ENCODE measurements at regions not wholly inside any gene's neighbourhood (a gene's known extent, or its start where the extent isn't known, plus 50 kb on each side); places are given as distances from the start of the nearest gene placed in this dataset.
"Not testable (repeated sequence)": the region's sequence is repeated elsewhere in the genome, so short reads cannot be mapped to it uniquely, and the experiment has no call there.

DNA sequence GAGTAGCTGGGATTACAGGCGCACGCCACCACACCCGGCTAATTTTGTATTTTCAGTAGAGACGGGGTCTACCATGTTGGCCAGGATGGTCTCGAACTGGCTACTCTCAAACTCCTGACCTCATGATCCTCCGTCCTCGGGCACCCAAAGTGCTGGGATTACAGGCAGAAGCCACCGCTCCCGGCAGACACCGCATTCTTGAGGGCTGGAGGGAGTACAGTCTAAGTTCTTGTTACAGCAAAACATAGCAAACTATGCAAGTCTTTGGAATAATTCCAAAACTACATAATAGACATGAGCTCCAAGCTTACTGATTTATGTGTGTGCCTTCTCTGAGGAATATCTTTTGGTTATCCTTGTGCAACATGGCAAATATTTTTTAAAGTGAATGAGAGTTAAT lies 299.1 kb upstream of the ZNF658 start:
- H3K27ac ChIP-seq; POLR2A ChIA-PET; DNase-seq (ENCODE audit: low read depth in 1 of 2, low spot score in 1 of 2); H3K4me1 ChIP-seq; ATAC-seq; H3K4me2 ChIP-seq; H3K9me3 ChIP-seq; H3K4me3 ChIP-seq; CTCF ChIA-PET; FAIRE-seq: not testable (repeated sequence)
- 74% methylated on average over 10 of the region's 10 CpGs for WGBS (ENCODE audit: missing lambda C conversion rate)

DNA sequence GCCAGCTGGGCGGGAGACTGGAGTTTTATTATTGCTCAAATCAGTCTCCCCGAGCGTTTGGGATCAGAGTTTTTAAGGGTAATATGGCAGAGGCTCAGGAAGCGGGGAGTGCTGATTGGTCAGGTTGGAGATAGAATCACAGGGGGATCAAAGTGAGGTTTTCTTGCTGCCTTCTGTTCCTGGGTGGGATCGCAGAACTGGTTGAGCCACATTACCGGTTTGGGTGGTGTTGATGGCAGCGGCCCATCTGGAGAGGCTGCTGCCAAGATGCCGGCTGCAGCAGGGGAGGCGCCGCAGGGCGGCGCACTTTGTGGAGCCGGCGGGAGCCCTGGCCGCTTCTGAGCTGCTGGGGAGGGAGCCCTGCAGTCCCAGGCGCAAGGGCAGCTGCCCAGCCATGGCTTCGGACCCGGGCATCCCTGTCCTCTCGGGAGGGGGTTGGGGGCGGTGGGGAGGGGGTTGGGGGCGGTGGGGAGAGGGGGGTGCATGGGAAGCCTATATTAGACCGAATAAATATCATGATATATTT lies 268.9 kb upstream of the ZNF658 start:
- POLR2A ChIA-PET; DNase-seq (ENCODE audit: low read depth in 1 of 2, low spot score in 1 of 2); H3K4me2 ChIP-seq; H3K9me3 ChIP-seq; H3K4me1 ChIP-seq; CTCF ChIA-PET; H3K27ac ChIP-seq; ATAC-seq; H3K4me3 ChIP-seq; FAIRE-seq: not testable (repeated sequence)
- WGBS (ENCODE audit: missing lambda C conversion rate) = 96% methylated on average over 4 of the region's 22 CpGs

DNA sequence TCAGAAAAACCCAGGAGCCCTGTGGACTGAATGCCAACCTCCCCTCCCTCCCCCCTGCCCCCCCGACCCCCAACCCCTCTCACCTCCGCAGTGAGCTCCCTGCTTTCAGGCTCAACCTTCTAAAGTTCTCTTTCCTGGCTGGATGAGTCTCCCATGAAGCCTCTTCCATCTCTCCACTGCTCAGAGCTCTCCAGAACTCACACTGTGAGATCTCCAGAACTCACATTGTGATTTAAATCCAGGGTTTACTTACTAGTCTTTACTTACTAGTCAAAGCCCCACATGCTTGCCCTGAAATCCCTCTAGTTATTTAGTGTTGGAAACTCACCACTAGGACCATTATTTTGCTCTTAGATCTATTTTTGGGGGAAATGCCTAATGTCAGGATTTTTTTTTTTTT lies 252.8 kb upstream of the ZNF658 start:
- DNase-seq (ENCODE audit: low read depth in 1 of 2, low spot score in 1 of 2); ATAC-seq; H3K9me3 ChIP-seq; H3K4me2 ChIP-seq; CTCF ChIA-PET; POLR2A ChIA-PET; H3K27ac ChIP-seq; FAIRE-seq; H3K4me1 ChIP-seq; H3K4me3 ChIP-seq: not testable (repeated sequence)
- WGBS (ENCODE audit: missing lambda C conversion rate) = no CpG with 5 or more reads among the region's 2 CpGs

DNA sequence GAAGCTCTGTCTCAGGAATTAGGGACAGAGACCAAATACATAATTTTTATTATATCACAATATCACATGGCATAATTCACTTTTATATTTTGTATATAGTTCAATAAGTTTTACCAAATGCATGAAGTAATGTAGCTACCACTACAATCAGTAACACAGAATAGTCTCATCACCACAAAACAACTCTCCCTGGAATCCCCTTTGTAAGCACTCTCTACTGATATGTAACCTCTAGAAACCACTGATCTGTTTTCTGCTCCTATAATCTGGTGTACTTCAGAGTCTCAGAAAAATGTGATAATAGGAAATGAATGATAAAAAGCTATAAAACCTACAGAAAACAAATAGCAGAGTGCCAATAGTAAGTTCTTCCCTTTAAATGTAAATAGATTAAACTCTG lies 210.3 kb upstream of the ZNF658 start:
- H3K27ac ChIP-seq; DNase-seq (ENCODE audit: low read depth in 1 of 2, low spot score in 1 of 2); H3K4me3 ChIP-seq; CTCF ChIA-PET; POLR2A ChIA-PET; ATAC-seq; FAIRE-seq; H3K4me2 ChIP-seq; H3K9me3 ChIP-seq; H3K4me1 ChIP-seq: not testable (repeated sequence)

DNA sequence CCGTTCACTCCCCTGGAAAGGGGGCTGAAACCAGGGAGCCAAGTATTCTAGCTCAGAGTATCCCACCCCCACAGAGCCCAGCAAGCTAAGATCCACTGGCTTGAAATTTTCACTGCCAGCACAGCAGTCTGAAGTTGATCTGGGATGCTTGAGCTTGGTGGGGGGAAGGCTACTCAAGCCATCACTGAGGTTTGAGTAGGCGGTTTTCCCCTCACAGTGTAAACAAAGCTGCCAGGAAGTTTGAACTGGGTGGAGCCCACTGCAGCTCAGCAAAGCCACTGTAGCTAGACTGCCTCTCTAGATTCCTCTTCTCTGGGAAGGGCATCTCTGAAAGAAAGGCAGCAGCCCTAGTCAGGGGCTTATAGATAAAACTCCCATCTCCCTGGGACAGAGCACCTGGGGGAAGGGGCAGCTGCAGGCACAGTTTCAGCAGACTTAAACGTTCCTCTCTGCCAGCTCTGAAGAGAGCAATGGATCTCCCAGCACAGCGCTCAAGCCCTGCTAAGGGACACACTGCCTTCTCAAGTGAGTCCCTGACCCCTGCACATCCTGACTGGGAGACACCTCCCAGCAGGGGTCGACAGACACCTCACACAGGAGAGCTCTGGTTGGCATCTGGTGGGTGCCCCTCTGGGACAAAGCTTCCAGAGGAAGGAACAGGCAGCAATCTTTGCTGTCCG lies 204.8 kb upstream of the ZNF658 start:
- H3K4me3 ChIP-seq; H3K9me3 ChIP-seq; DNase-seq (ENCODE audit: low read depth in 1 of 2, low spot score in 1 of 2); CTCF ChIA-PET; POLR2A ChIA-PET; H3K4me1 ChIP-seq; FAIRE-seq; H3K27ac ChIP-seq; H3K4me2 ChIP-seq: not testable (repeated sequence)
- no CpG with 5 or more reads among the region's 6 CpGs for WGBS (ENCODE audit: missing lambda C conversion rate)
- peak in 1 of 2 experiments; percentile 90; a peak in 3 of 6 replicates for ATAC-seq

DNA sequence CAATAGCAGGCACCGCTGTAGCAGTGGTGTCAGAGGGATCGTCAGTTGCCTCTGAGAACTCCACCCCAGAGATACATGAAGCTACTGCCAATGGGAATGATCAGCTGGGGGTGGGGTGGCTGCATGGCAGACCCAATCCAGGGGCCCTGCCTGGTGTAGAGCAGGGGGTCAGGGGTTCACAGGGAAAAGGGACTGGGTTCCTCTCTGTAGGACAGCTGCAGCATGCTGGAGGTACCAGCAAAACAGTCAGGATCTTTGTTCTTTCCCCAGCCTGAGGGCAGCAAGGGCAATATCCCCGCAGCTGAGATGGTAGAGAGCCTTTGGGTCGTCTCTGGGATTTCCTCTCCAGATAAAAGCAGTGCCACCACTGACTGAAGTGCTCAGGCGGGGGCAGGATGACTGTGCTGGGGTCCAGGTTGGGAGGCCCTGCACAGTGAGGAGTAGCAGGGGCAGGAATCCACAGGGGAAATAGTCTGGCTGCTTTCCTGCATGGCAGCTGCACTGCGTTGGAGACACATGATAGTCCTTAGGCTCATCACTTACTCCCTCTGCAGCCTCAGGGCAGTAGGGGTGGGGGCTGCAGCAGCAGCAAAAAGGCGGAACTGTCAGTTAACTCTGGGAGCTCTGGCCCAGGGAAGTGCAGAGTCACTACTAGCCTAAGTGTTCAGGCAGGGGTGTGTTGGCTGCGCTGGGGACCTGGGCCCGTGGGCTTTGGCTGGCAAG lies 203.0 kb upstream of the ZNF658 start:
- WGBS (ENCODE audit: missing lambda C conversion rate) = no CpG with 5 or more reads among the region's 9 CpGs
- H3K4me2 ChIP-seq; DNase-seq (ENCODE audit: low read depth in 1 of 2, low spot score in 1 of 2); H3K4me3 ChIP-seq; ATAC-seq; FAIRE-seq; CTCF ChIA-PET; H3K9me3 ChIP-seq; H3K27ac ChIP-seq; H3K4me1 ChIP-seq; POLR2A ChIA-PET: not testable (repeated sequence)

DNA sequence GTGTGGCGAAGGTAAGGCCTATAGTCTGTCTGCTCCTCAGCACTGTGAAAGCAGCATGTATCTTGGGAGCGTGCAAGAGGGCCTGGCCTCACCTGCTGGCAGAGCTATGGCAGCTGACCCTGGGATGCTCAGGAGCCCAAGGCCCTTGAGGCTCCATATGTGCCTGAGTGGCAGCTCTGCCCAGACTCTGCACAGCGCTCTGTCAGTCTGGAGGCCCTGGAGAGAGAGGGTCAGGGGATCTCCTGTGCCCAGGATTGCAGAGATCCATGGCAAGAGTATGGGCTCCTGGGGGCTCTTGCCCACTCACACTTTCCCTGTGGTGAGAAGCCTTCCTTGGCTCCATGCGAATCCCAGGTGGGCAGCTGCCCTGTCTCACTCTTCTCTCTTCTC lies 202.5 kb upstream of the ZNF658 start:
- ATAC-seq; FAIRE-seq; POLR2A ChIA-PET; H3K4me1 ChIP-seq; H3K4me3 ChIP-seq; H3K9me3 ChIP-seq; DNase-seq (ENCODE audit: low read depth in 1 of 2, low spot score in 1 of 2); H3K27ac ChIP-seq; H3K4me2 ChIP-seq; CTCF ChIA-PET: not testable (repeated sequence)
- WGBS (ENCODE audit: missing lambda C conversion rate) = 100% methylated on average over 1 of the region's 4 CpGs

DNA sequence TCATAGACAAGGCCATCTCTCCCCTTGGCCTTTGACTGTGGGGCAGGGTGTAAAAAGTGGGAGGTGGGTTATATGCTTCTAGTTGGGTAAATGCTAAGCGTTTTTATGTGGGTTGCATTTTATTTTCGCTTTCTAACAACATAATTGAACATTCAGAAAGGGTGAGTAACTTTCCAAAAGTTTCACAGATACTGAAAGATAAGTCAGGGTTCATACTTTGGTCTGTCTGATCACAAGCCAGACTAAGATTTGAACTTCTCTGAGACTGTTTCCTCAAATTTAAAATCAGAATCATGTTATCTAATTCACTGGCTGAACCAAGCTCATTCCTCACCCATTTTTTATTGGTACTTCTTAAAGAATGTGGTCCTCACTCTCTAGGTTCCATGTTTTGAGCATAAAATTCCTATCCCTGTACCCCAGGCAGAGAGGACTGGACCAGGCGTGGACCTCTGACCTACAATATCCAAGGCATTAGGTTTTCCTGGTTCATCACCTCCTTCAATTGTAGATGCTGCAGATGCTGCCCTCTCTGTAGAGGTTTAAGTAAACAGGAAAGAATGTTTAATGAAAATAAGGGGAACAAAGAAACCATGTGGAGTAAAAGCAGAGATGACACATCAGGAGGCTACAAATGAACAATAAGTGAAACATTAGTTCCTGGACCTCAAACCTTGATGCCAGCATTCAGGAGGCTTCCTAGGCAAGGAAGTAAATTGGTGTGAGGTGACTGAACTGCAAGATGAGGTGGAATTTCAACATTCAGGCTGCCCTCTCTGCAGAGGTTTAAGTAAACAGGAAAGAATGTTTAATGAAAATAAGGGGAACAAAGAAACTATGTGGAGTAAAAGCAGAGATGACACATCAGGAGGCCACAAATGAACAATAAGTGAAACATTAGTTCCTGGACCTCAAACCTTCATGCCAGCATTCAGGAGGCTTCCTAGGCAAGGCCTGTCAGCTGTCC lies 198.8 kb upstream of the ZNF658 start:
- CTCF ChIA-PET; H3K4me3 ChIP-seq; H3K9me3 ChIP-seq; H3K4me1 ChIP-seq; FAIRE-seq; H3K4me2 ChIP-seq; DNase-seq (ENCODE audit: low read depth in 1 of 2, low spot score in 1 of 2); POLR2A ChIA-PET; H3K27ac ChIP-seq: not testable (repeated sequence)
- peak; percentile 96 for ATAC-seq
- WGBS (ENCODE audit: missing lambda C conversion rate) = 13% methylated on average over 1 of the region's 3 CpGs

DNA sequence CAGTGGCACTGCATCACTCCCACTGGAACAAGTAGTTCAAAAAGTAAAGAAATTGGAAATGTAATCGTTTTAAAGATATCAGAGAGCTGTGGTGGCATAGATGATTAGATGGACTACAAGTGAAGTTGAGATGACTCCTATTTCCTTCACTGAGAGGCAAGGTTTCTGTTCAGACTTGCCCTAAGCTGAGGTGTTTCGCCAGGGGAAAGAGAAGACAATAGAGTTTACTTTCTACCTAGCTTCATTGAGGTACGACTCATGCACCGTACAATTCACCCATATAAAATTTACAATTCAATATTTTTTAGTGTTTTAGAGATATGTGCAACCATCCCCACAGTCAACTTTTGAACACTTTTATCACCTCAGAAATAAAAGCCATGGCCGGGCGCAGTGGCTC lies 189.0 kb upstream of the ZNF658 start:
- H3K4me3 ChIP-seq; H3K9me3 ChIP-seq; H3K4me2 ChIP-seq; ATAC-seq; H3K4me1 ChIP-seq; H3K27ac ChIP-seq; DNase-seq (ENCODE audit: low read depth in 1 of 2, low spot score in 1 of 2); CTCF ChIA-PET; FAIRE-seq; POLR2A ChIA-PET: not testable (repeated sequence)
- no CpG with 5 or more reads among the region's 6 CpGs for WGBS (ENCODE audit: missing lambda C conversion rate)

DNA sequence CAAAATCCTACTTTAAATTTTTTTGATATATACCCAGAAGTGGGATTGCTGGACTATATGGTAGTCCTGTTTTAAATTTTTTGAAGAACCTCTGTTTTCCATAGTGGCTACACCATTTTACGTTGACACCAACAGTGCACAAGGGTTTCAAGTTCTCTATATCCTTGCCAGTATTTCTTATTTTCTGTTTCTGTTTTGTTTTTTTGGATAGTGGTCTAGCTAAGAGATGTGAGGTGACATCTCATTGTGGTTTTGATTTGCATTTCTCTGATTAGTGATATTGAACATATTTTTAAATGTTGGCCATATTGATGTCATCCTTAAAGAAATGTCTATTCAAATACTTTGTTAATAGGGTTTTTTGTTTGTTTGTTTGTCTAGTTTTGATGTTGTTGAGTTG lies 187.7 kb upstream of the ZNF658 start:
- DNase-seq (ENCODE audit: low read depth in 1 of 2, low spot score in 1 of 2); CTCF ChIA-PET; ATAC-seq; H3K4me1 ChIP-seq; H3K4me2 ChIP-seq; H3K27ac ChIP-seq; FAIRE-seq; H3K9me3 ChIP-seq; H3K4me3 ChIP-seq; POLR2A ChIA-PET: not testable (repeated sequence)
- WGBS (ENCODE audit: missing lambda C conversion rate) = no CpG with 5 or more reads among the region's 1 CpG

DNA sequence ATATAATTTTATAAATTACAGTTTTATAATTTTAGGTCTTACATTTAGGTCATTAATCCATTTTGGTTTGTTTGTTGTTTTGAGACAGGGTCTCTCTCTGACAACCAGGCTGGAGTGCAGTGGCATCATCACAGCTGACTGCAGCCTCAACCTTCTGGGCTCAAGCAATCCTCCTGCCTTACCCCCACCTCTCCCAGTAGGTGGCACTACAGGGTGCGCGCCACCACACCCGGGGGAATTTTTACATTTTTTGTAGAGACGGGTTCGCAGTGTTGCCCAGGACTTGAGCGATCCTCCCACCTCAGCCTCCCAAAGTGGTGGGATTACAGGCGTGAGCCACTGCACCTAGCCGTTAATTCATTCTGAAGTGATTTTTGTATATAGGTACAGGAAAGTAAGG lies 187.0 kb upstream of the ZNF658 start:
- CTCF ChIA-PET; POLR2A ChIA-PET; H3K27ac ChIP-seq; H3K4me2 ChIP-seq; DNase-seq (ENCODE audit: low read depth in 1 of 2, low spot score in 1 of 2); H3K9me3 ChIP-seq; H3K4me3 ChIP-seq; FAIRE-seq; H3K4me1 ChIP-seq; ATAC-seq: not testable (repeated sequence)
- WGBS (ENCODE audit: missing lambda C conversion rate) = no CpG with 5 or more reads among the region's 8 CpGs
